OCI-LY3 (cell line): ENCODE measurements at regions not wholly inside any gene's neighbourhood (a gene's known extent, or its start where the extent isn't known, plus 50 kb on each side); places are given as distances from the start of the nearest gene placed in this dataset.

Experiments used
- EZH2phosphoT487 ChIP-seq: fragments of 200-600 bp; shearing (Covaris generic); IDR thresholded peaks from 2 replicates; pipeline ENCODE4 v1.6.1; 2018; ENCODE audit warnings: antibody characterized with exemption, mixed run types, low read depth
- TF ChIP-seq, protein P1 (sequence below): fragments of 200-600, 300-600 bp; sonication (generic); IDR thresholded peaks from 2 replicates; pipeline ENCODE4 v1.5.1; 2014; ENCODE audit warnings: antibody characterized with exemption, low read length, low read depth

DNA sequence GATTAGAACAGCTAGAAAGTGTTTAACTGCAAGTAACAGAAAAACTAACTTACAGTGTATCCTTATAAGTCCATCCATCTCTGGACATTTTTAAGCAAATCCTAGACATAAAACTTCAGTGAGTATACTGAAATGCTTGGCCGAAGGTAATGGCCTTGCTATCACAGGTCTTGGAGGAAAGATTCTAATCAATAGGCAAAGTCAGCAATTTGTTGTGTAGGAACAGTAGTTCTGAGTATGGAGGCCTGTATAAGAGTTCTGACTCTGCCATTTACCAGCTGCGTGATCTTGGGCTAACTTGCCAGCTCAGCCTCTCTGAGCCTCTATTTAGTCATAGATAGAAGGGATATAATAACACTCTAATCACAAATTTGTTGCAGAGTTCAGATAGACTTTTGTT, 328.1 kb downstream of the IL20RB start:
- TF ChIP-seq, protein P1, sequence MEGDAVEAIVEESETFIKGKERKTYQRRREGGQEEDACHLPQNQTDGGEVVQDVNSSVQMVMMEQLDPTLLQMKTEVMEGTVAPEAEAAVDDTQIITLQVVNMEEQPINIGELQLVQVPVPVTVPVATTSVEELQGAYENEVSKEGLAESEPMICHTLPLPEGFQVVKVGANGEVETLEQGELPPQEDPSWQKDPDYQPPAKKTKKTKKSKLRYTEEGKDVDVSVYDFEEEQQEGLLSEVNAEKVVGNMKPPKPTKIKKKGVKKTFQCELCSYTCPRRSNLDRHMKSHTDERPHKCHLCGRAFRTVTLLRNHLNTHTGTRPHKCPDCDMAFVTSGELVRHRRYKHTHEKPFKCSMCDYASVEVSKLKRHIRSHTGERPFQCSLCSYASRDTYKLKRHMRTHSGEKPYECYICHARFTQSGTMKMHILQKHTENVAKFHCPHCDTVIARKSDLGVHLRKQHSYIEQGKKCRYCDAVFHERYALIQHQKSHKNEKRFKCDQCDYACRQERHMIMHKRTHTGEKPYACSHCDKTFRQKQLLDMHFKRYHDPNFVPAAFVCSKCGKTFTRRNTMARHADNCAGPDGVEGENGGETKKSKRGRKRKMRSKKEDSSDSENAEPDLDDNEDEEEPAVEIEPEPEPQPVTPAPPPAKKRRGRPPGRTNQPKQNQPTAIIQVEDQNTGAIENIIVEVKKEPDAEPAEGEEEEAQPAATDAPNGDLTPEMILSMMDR = no peak
- TF ChIP-seq EZH2phosphoT487 = no peak
